Right cardiac atrium (tissue), 5 donors: ENCODE measurements at regions not wholly inside any gene's neighbourhood (a gene's known extent, or its start where the extent isn't known, plus 50 kb on each side); places are given as distances from the start of the nearest gene placed in this dataset.
A peak's percentile ranks its signal among the peaks of the same experiment; 100 is the strongest.

Experiments
- ATAC-seq, 2 donors: fragments of 200-7000 bp; cut with Tn5 transposase; one replicate each; pipeline versions ENCODE4 v1.8.0 to v1.9.1; 2020; ENCODE audit warnings: moderate library complexity in 2 of 2, mild to moderate bottlenecking in 1 of 2
- DNase-seq, 3 donors: peaks; one replicate each; pipeline ENCODE4 v3.0.0-alpha.2; 2020
- H3K27ac ChIP-seq: one replicate; pipeline ENCODE4 v1.5.1; 2013; ENCODE audit warnings: mild to moderate bottlenecking, low read length, control low read depth, moderate library complexity
- H3K27me3 ChIP-seq: one replicate; pipeline ENCODE4 v1.6.1; 2013; ENCODE audit not compliant: control insufficient read depth, insufficient read depth
- H3K4me1 ChIP-seq: one replicate; pipeline ENCODE4 v1.6.1; 2013; ENCODE audit warnings: low read length; ENCODE audit not compliant: control insufficient read depth, insufficient read depth
- H3K4me3 ChIP-seq: one replicate; pipeline ENCODE4 v1.5.1; 2013; ENCODE audit warnings: low read length, control low read depth
- H3K9me3 ChIP-seq: one replicate; pipeline ENCODE4 v1.6.1; 2013; ENCODE audit warnings: low read length; ENCODE audit not compliant: control insufficient read depth
- WGBS: extraction: QIAGEN DNeasy Blood & Tissue Kit; methylation state at CpG from one replicate; pipeline ENCODE4 v1.1.7; 2013; 5-methylcytosine and 5-hydroxymethylcytosine counted together
- intact Hi-C, 4 donors: fragments of 100-400 bp; cut with DNase I; formaldehyde crosslinking; loops; one replicate each; pipeline versions ENCODE4 v1.11.0 to v1.14.0; 2022 to 2023
- donor health status: healthy with polysubstance abuse.
- donor health status: DM: no; HTN: yes; CAD: no.
- donor health status: DM: no; HTN: no; CAD: no.
- donor health status: DM: no; HTN: yes; CAD: no; lungs with severe emphysema.
- donor health status: DM: yes; HTN: yes; CAD: no.

- DNase-seq (peak in 1 of 3 donors; percentile 45), ATAC-seq (peak; percentile 48 to 65)
- no peak overlapping the region for H3K4me3 ChIP-seq
- H3K4me1 ChIP-seq = no peaks in the 10 kb centered on the region
- H3K27me3 ChIP-seq = no peaks in the 10 kb centered on the region
- intact Hi-C loops = no loop called here
- no peak overlapping the region for H3K27ac ChIP-seq
- H3K9me3 ChIP-seq = peaks cover 3% of the 10 kb centered on the region
- 53% methylated on average over 7 of the region's 7 CpGs for WGBS
Observed at GRCh38 chr5:6858419-6858818, 145.2 kb downstream of the TENT4A start.

- Histone ChIP-seq H3K27me3 (no peaks in the 10 kb centered on the region), H3K27ac (no peak overlapping the region), H3K4me3 (no peak overlapping the region), H3K9me3 (peaks cover 3% of the 10 kb centered on the region), H3K4me1 (no peaks in the 10 kb centered on the region)
- DNase-seq (no peak), ATAC-seq (no peak)
- intact Hi-C loops = no loop called here
- WGBS = 83% methylated on average over 11 of the region's 11 CpGs
Observed at GRCh38 chr5:6859023-6859422, 145.8 kb downstream of the TENT4A start.

- no peaks in the 10 kb centered on the region for H3K27me3 ChIP-seq
- DNase-seq (no peak), ATAC-seq (no peak)
- WGBS = 73% methylated on average over 9 of the region's 9 CpGs
- H3K27ac ChIP-seq = no peak overlapping the region
- peaks cover 3% of the 10 kb centered on the region for H3K9me3 ChIP-seq
- no peak overlapping the region for H3K4me3 ChIP-seq
- intact Hi-C loops = no loop called here
- no peaks in the 10 kb centered on the region for H3K4me1 ChIP-seq
Observed at GRCh38 chr5:6859951-6860638, 146.9 kb downstream of the TENT4A start.

GRCh38 chr5:6861036-6861435 lies 147.8 kb downstream of the TENT4A start:
- no peak for ATAC-seq
- 53% methylated on average over 3 of the region's 3 CpGs for WGBS

GRCh38 chr5:6861667-6862066 lies 148.4 kb downstream of the TENT4A start:
- H3K27ac ChIP-seq = no peak overlapping the region
- 70% methylated on average over 3 of the region's 3 CpGs for WGBS
- DNase-seq (no peak), ATAC-seq (no peak)
- no peaks in the 10 kb centered on the region for H3K4me1 ChIP-seq
- H3K4me3 ChIP-seq = no peak overlapping the region
- intact Hi-C loops = no loop called here
- H3K9me3 ChIP-seq = peaks cover 3% of the 10 kb centered on the region
- H3K27me3 ChIP-seq = no peaks in the 10 kb centered on the region

More at GRCh38 chr5:6861036-6861435, 147.8 kb downstream of the TENT4A start:
- Histone ChIP-seq H3K4me1 (no peaks in the 10 kb centered on the region), H3K27ac (no peak overlapping the region), H3K9me3 (peaks cover 3% of the 10 kb centered on the region), H3K27me3 (no peaks in the 10 kb centered on the region), H3K4me3 (no peak overlapping the region)
- no peak for DNase-seq
- intact Hi-C loops = no loop called here

- Histone ChIP-seq H3K4me3 (no peak overlapping the region), H3K27me3 (no peaks in the 10 kb centered on the region), H3K4me1 (no peaks in the 10 kb centered on the region), H3K9me3 (peaks cover 3% of the 10 kb centered on the region), H3K27ac (no peak overlapping the region)
- DNase-seq = no peak
- intact Hi-C loops = no loop called here
- WGBS = 88% methylated on average over 5 of the region's 5 CpGs
- no peak for ATAC-seq
Observed at GRCh38 chr5:6862306-6862705, 149.1 kb downstream of the TENT4A start.

GRCh38 chr5:6867712-6868111 lies 154.5 kb downstream of the TENT4A start:
- no peaks in the 10 kb centered on the region for H3K9me3 ChIP-seq
- H3K4me1 ChIP-seq = no peaks in the 10 kb centered on the region
- no peaks in the 10 kb centered on the region for H3K27me3 ChIP-seq
- intact Hi-C loops = no loop called here
- ATAC-seq = no peak
- H3K27ac ChIP-seq = no peak overlapping the region
- no peak overlapping the region for H3K4me3 ChIP-seq
- DNase-seq = no peak
- 96% methylated on average over 6 of the region's 6 CpGs for WGBS

GRCh38 chr5:6868171-6868570 lies 154.9 kb downstream of the TENT4A start:
- Histone ChIP-seq H3K9me3 (no peaks in the 10 kb centered on the region), H3K27me3 (no peaks in the 10 kb centered on the region), H3K27ac (no peak overlapping the region), H3K4me1 (no peaks in the 10 kb centered on the region), H3K4me3 (no peak overlapping the region)
- 70% methylated on average over 9 of the region's 9 CpGs for WGBS
- no peak for ATAC-seq
- intact Hi-C loops = no loop called here
- DNase-seq = no peak

GRCh38 chr5:6868575-6869215 lies 155.5 kb downstream of the TENT4A start:
- Histone ChIP-seq H3K27me3 (no peaks in the 10 kb centered on the region), H3K27ac (no peak overlapping the region), H3K4me3 (no peak overlapping the region), H3K4me1 (no peaks in the 10 kb centered on the region), H3K9me3 (no peaks in the 10 kb centered on the region)
- ATAC-seq (no peak), DNase-seq (no peak)
- intact Hi-C loops = no loop called here
- WGBS = 87% methylated on average over 11 of the region's 11 CpGs

- 81% methylated on average over 7 of the region's 7 CpGs for WGBS
- intact Hi-C loops = no loop called here
- H3K27me3 ChIP-seq = no peaks in the 10 kb centered on the region
- no peak overlapping the region for H3K27ac ChIP-seq
- H3K4me1 ChIP-seq = no peaks in the 10 kb centered on the region
- no peaks in the 10 kb centered on the region for H3K9me3 ChIP-seq
- DNase-seq (no peak), ATAC-seq (no peak)
- H3K4me3 ChIP-seq = no peak overlapping the region
Observed at GRCh38 chr5:6869677-6870076, 156.4 kb downstream of the TENT4A start.

- no peak overlapping the region for H3K4me3 ChIP-seq
- ATAC-seq (no peak), DNase-seq (no peak)
- H3K27me3 ChIP-seq = no peaks in the 10 kb centered on the region
- no peaks in the 10 kb centered on the region for H3K4me1 ChIP-seq
- H3K9me3 ChIP-seq = no peaks in the 10 kb centered on the region
- intact Hi-C loops = no loop called here
- no peak overlapping the region for H3K27ac ChIP-seq
- 77% methylated on average over 12 of the region's 12 CpGs for WGBS
Observed at GRCh38 chr5:6872441-6873160, 159.4 kb downstream of the TENT4A start.
